ENCODE measurements at regions not wholly inside any gene's neighbourhood (a gene's known extent, or its start where the extent isn't known, plus 50 kb on each side); places are given as distances from the start of the nearest gene placed in this dataset.

GRCh38 chr11:91394727-91395414 is 829.7 kb upstream of the FAT3 start:
- TF ChIP-seq CTCF (IDR thresholded peaks at IDR 0.05): no peak
- DNase-seq: no peak
- Histone ChIP-seq H3K4me1 (no peaks in the 10 kb centered on the region), H3K27me3 (ENCODE audit: insufficient read depth in 3 of 3, low read length in 2 of 3) (peaks cover 0 to 3% (median 0%) of the 10 kb centered on the region in 3 donors), H3K4me3 (no peak overlapping the region), H3K36me3 (ENCODE audit: insufficient read depth in 1 of 2, low read depth in 1 of 2) (no peaks in the 10 kb centered on the region), H3K27ac (no peak overlapping the region), H3K9me3 (no peaks in the 10 kb centered on the region)
- WGBS, 3 donors: 36 to 46% (median 42%) methylated on average over 5 of the region's 5 CpGs
- ATAC-seq: no peak
- intact Hi-C loops (cut with DNase I): no loop called here

- Histone ChIP-seq H3K9me3 (no peaks in the 10 kb centered on the region), H3K27ac (no peak overlapping the region), H3K27me3 (ENCODE audit: insufficient read depth in 3 of 3, low read length in 2 of 3) (peaks cover 0 to 3% (median 0%) of the 10 kb centered on the region in 3 donors), H3K4me1 (no peaks in the 10 kb centered on the region), H3K36me3 (ENCODE audit: insufficient read depth in 1 of 2, low read depth in 1 of 2) (no peaks in the 10 kb centered on the region), H3K4me3 (no peak overlapping the region)
- 63 to 70% (median 68%) methylated on average over 6 of the region's 6 CpGs for WGBS, 3 donors
- intact Hi-C loops (cut with DNase I): no loop called here
- no peak for TF ChIP-seq CTCF (IDR thresholded peaks at IDR 0.05)
- no peak for ATAC-seq
- no peak for DNase-seq
Observed at GRCh38 chr11:91394073-91394726, 830.4 kb upstream of the FAT3 start.

GRCh38 chr11:91382946-91383345 is 841.7 kb upstream of the FAT3 start:
- no peak for TF ChIP-seq CTCF (IDR thresholded peaks at IDR 0.05)
- Histone ChIP-seq H3K9me3 (no peaks in the 10 kb centered on the region), H3K36me3 (ENCODE audit: insufficient read depth in 1 of 2, low read depth in 1 of 2) (no peaks in the 10 kb centered on the region), H3K27me3 (ENCODE audit: insufficient read depth in 3 of 3, low read length in 2 of 3) (no peaks in the 10 kb centered on the region), H3K4me1 (no peaks in the 10 kb centered on the region), H3K4me3 (no peak overlapping the region), H3K27ac (no peak overlapping the region)
- DNase-seq: no peak
- ATAC-seq: no peak
- 75 to 83% (median 79%) methylated on average over 2 of the region's 2 CpGs for WGBS, 3 donors
- intact Hi-C loops (cut with DNase I): no loop called here

- ATAC-seq (no peak), DNase-seq (no peak)
- intact Hi-C loops (cut with DNase I): no loop called here
- no peaks in the 10 kb centered on the region for H3K27me3 ChIP-seq (ENCODE audit: insufficient read depth in 3 of 3, low read length in 2 of 3)
- H3K4me1 ChIP-seq: no peaks in the 10 kb centered on the region
- H3K4me3 ChIP-seq: no peak overlapping the region
- no peak overlapping the region for H3K27ac ChIP-seq
- whole genome bisulfite sequencing, 3 donors: 86 to 92% (median 86%) methylated on average over 2 of the region's 2 CpGs
- TF ChIP-seq CTCF (IDR thresholded peaks at IDR 0.05): no peak
- H3K9me3 ChIP-seq: no peaks in the 10 kb centered on the region
- H3K36me3 ChIP-seq (ENCODE audit: insufficient read depth in 1 of 2, low read depth in 1 of 2): no peaks in the 10 kb centered on the region
Observed at GRCh38 chr11:91374794-91375193, 849.8 kb upstream of the FAT3 start.

Data from psoas muscle (tissue), 7 donors.